MM.1S (cell line): ENCODE measurements at regions not wholly inside any gene's neighbourhood (a gene's known extent, or its start where the extent isn't known, plus 50 kb on each side); places are given as distances from the start of the nearest gene placed in this dataset.
"Not testable (repeated sequence)": the region's sequence is repeated elsewhere in the genome, so short reads cannot be mapped to it uniquely, and the experiment has no call there.

ENCODE experiments used
- DNase-seq: peaks from one replicate; pipeline ENCODE4 v3.0.0-alpha.2; 2015
- H2AFZ ChIP-seq: fragments of 300-600 bp; sonication (generic); 2 replicates; pipeline ENCODE4 v1.6.0; 2016; ENCODE audit warnings: antibody characterized with exemption, low read length
- H3F3A ChIP-seq: fragments of 300-600 bp; sonication (generic); 2 replicates; pipeline ENCODE4 v1.6.1; 2016; ENCODE audit warnings: mild to moderate bottlenecking, antibody characterized with exemption, low read length, moderate library complexity, mixed read lengths; ENCODE audit not compliant: insufficient read depth
- H3K27ac ChIP-seq: fragments of 300-600 bp; sonication (generic); 2 replicates; pipeline ENCODE4 v1.5.1; 2016; ENCODE audit warnings: mild to moderate bottlenecking, low read length
- H3K27me3 ChIP-seq: fragments of 300-600 bp; sonication (generic); replicated peaks from 2 replicates; pipeline ENCODE4 v1.6.0; 2016; ENCODE audit warnings: low read length; ENCODE audit not compliant: insufficient read depth
- H3K36me3 ChIP-seq: fragments of 300-600 bp; sonication (generic); replicated peaks from 2 replicates; pipeline ENCODE4 v1.6.1; 2016; ENCODE audit warnings: mild to moderate bottlenecking, low read length, mixed read lengths; ENCODE audit not compliant: insufficient read depth
- H3K4me1 ChIP-seq: fragments of 300-600 bp; sonication (generic); 2 replicates; pipeline ENCODE4 v1.6.1; 2016; ENCODE audit warnings: low read length, mixed read lengths
- H3K4me2 ChIP-seq: fragments of 300-600 bp; sonication (generic); 2 replicates; pipeline ENCODE4 v1.6.0; 2016; ENCODE audit warnings: low read depth, low read length
- H3K4me3 ChIP-seq: fragments of 300-600 bp; sonication (generic); 2 replicates; pipeline ENCODE4 v1.5.1; 2016; ENCODE audit warnings: low read length, mixed read lengths
- H3K79me2 ChIP-seq: fragments of 300-600 bp; sonication (generic); 2 replicates; pipeline ENCODE4 v1.6.1; 2016; ENCODE audit warnings: mixed run types, low read length, mixed read lengths
- H3K9ac ChIP-seq: fragments of 300-600 bp; sonication (generic); 2 replicates; pipeline ENCODE4 v1.6.1; 2016; ENCODE audit warnings: low read length, mixed read lengths
- H3K9me2 ChIP-seq: fragments of 300-600 bp; sonication (generic); replicated peaks from 2 replicates; pipeline ENCODE4 v1.6.1; 2016; ENCODE audit warnings: mild to moderate bottlenecking, low read length, mixed read lengths; ENCODE audit not compliant: insufficient read depth
- H3K9me3 ChIP-seq: fragments of 300-600 bp; sonication (generic); replicated peaks from 2 replicates; pipeline ENCODE4 v1.6.1; 2016; ENCODE audit warnings: mild to moderate bottlenecking, low read length, mixed read lengths; ENCODE audit not compliant: insufficient read depth
- H4K20me1 ChIP-seq: fragments of 300-600 bp; sonication (generic); 2 replicates; pipeline ENCODE4 v1.6.1; 2016; ENCODE audit warnings: mild to moderate bottlenecking, low read length, moderate library complexity, mixed read lengths; ENCODE audit not compliant: insufficient read depth
- TF ChIP-seq, protein P1 (sequence below): fragments of 300-600 bp; sonication (generic); IDR thresholded peaks from 2 replicates; pipeline ENCODE4 v1.5.1; 2016; ENCODE audit warnings: antibody characterized with exemption, low read length, mixed read lengths

DNA sequence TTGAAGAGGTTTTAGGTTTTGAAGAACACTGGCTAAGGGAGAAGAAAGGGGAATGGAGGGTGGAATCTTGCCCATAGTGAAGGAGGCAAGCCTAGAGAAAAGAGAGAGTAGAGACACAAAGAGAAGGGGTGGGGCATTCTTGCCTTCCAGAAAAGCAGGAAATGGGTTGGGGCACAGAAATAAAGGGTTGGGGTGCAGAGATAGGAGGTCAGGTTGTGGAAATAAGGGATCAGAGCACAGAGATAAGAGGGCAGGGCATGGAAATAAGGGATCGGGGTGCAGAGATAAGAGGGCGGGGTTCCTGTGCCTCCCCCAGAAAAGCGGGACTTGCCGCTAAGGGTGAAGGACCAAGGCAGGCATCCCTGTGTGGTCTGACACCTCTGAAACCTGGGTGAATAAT is 69.9 kb downstream of the ALG1L2 start:
- DNase-seq, H3F3A ChIP-seq, H3K9me2 ChIP-seq, H3K9ac ChIP-seq, H3K4me3 ChIP-seq, H4K20me1 ChIP-seq, H3K27ac ChIP-seq, H2AFZ ChIP-seq, H3K79me2 ChIP-seq, H3K36me3 ChIP-seq, H3K9me3 ChIP-seq, H3K4me2 ChIP-seq, H3K4me1 ChIP-seq, H3K27me3 ChIP-seq: not testable (repeated sequence)

DNA sequence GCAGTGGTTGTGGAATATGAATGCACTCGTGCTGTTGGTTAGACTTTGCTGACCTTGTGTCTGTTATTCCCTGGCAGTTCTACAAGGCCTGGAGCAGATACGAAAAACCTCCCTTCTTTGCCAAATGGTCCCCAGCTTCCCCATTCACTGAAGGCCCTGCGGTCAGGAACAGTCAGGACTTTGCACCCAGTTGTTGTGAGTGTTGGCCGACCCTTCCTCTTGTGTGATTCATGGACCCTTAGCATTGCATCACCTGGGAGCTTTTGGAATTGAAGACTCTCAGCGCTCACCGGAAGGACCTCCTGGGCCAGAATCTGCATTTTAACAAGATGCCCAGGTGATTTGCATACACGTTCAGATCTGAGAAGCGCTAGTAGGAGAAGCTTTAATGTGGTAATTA is 71.6 kb downstream of the ALG1L2 start:
- H3K9me2 ChIP-seq, H3K27ac ChIP-seq, H3F3A ChIP-seq, H3K4me3 ChIP-seq, H3K4me1 ChIP-seq, H4K20me1 ChIP-seq, H3K27me3 ChIP-seq, H3K4me2 ChIP-seq, DNase-seq, H3K79me2 ChIP-seq, H3K36me3 ChIP-seq, H3K9ac ChIP-seq, H3K9me3 ChIP-seq, H2AFZ ChIP-seq: not testable (repeated sequence)

DNA sequence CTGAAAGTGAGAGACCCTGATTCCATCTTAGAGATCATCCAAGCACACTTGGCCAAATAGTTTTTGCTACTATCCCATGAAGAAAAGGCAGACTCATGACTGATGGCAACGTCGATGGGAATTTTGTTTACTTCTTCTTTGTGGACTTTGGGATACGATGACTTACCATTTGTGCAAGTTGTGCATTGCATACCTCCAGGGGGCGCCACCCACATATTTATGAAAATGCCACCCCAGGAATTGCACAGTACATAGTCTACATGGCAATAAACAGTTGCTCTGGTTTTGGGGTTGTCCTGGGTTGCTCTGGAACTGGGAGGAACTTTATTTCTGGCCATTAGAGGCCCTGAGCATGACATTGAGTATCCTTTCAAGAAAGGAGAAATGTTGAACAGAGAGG is 73.8 kb downstream of the ALG1L2 start:
- not testable (repeated sequence) for H3K4me3 ChIP-seq, H3K79me2 ChIP-seq, H3K4me2 ChIP-seq, H3K9me2 ChIP-seq, H3K9ac ChIP-seq, H3F3A ChIP-seq, H3K4me1 ChIP-seq, H4K20me1 ChIP-seq, H3K27me3 ChIP-seq, H3K36me3 ChIP-seq, H3K9me3 ChIP-seq, H2AFZ ChIP-seq, H3K27ac ChIP-seq
- peak; percentile 6 for DNase-seq
- TF ChIP-seq, protein P1, sequence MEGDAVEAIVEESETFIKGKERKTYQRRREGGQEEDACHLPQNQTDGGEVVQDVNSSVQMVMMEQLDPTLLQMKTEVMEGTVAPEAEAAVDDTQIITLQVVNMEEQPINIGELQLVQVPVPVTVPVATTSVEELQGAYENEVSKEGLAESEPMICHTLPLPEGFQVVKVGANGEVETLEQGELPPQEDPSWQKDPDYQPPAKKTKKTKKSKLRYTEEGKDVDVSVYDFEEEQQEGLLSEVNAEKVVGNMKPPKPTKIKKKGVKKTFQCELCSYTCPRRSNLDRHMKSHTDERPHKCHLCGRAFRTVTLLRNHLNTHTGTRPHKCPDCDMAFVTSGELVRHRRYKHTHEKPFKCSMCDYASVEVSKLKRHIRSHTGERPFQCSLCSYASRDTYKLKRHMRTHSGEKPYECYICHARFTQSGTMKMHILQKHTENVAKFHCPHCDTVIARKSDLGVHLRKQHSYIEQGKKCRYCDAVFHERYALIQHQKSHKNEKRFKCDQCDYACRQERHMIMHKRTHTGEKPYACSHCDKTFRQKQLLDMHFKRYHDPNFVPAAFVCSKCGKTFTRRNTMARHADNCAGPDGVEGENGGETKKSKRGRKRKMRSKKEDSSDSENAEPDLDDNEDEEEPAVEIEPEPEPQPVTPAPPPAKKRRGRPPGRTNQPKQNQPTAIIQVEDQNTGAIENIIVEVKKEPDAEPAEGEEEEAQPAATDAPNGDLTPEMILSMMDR = peak; percentile 20

DNA sequence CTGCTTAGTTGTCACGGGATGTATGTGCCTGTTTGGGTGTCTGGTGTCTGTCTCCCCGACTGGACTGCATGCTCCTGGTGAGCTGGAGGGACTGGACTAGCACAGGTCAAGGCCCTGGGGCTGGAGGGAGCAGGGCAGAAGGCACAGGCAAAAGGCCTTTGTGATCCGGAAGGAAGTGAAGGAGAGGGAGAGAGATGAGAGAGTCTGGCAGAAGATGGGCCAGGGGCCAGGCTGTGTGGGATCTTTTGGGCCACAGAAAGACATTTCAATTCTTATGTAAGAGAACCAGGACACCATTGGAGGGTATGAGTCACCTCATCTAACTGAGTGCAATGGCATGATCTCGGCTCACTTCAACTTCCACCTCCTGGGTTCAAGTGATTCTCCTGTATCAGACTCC is 85.2 kb downstream of the ALG1L2 start:
- H3K9me2 ChIP-seq, H3K4me2 ChIP-seq, H3K9ac ChIP-seq, H4K20me1 ChIP-seq, H3K36me3 ChIP-seq, H2AFZ ChIP-seq, H3K27ac ChIP-seq, H3K4me3 ChIP-seq, H3K4me1 ChIP-seq, DNase-seq, H3K79me2 ChIP-seq, H3K9me3 ChIP-seq, H3F3A ChIP-seq, H3K27me3 ChIP-seq: not testable (repeated sequence)

DNA sequence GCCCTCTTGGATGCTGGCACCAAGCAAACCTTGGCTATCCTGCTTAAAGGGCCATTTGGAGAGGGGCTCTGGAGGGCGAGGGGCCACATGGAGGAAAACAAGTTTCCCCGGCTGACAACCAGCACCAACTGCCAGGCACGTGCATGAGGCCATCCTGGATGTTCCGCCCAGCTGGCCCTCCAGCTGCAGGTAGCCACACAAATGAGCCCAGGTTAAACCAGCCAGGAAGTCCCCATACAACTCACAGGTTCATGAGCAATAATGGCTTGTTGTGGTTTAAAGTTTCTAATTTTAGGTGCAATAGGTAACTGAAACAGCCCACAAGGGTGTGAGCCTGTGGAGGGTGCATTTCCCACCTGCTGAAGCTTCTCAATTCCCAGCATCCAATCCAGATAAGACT is 93.6 kb downstream of the ALG1L2 start:
- peak overlapping the region; percentile 75; the same call in 1 of the 2 replicates for H3K27ac ChIP-seq
- not testable (repeated sequence) for H3K79me2 ChIP-seq, H2AFZ ChIP-seq, H3K36me3 ChIP-seq, H3K4me2 ChIP-seq, H3K4me3 ChIP-seq, H3K9ac ChIP-seq, H3K27me3 ChIP-seq, H3K9me3 ChIP-seq, H4K20me1 ChIP-seq, H3K9me2 ChIP-seq
- H3F3A ChIP-seq = peaks cover 21% of the 10 kb centered on the region
- peaks cover 12% of the 10 kb centered on the region for H3K4me1 ChIP-seq
- peak; percentile 90 for DNase-seq

DNA sequence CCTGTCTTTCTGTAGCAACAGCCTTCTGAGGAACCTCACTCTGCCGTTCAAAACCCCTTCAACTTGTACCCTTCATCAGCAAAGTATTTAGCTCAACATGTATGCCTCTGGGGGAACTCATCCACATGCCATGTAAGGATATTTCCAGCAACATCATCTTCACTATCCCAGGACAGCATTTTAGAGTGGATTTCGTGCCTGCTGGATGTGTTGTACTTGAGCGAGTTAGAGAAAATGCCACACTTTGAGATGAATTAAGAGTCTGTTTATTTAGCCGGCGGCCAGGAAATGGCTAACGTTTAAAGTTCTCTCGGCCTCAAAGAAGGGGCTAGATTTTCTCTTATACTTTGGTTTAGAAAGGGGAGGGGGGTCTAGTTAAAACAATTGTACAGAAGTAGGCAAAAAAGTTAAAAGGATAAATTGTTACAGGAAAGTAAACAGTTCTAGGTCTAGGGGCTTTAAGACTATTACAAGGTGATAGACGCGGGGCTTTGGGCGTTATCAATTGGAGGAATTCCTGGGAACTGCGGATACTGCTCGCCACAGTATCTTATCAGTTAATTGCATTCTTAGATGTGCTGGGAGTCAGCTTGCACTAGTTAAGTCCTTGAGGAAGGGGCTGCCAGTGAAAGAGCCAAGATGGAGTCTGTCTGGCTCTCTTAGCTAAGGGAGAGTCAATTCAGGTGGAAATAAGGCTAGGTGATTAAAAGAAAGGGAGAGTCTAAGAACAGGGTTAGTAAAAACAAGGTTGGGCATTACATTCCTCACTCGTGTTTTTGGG is 95.0 kb downstream of the ALG1L2 start:
- not testable (repeated sequence) for H4K20me1 ChIP-seq, H3K9me3 ChIP-seq, H3K9me2 ChIP-seq, H3K9ac ChIP-seq, H3K36me3 ChIP-seq, H3K79me2 ChIP-seq, DNase-seq, H3K4me2 ChIP-seq, H3K27ac ChIP-seq, H3K4me3 ChIP-seq, H3K27me3 ChIP-seq, H2AFZ ChIP-seq
- peaks cover 12% of the 10 kb centered on the region for H3K4me1 ChIP-seq
- peaks cover 24% of the 10 kb centered on the region for H3F3A ChIP-seq

DNA sequence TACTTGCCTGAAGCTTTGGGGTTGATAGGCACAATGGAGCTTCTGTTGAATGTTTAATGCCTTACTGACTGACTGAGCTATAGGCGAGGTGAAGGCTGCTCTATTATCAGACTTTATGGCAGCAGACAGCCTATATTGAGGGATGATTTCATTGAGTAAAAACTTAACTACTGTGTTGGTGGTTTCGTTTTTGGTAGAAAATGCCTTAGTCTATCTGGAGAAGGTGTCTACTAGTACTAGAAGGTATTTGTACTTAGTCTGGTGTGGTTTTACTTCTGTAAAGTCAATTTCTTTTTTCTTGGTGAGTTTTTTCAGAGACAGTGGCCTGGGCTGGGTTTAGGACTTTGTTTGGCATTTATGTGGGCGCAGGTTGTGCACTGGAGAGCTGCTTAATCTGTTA is 97.2 kb downstream of the ALG1L2 start:
- not testable (repeated sequence) for H3K27me3 ChIP-seq, H4K20me1 ChIP-seq

More for the DNA sequence above, 97.2 kb downstream of the ALG1L2 start:
- H3K9me2 ChIP-seq, H3K36me3 ChIP-seq, H2AFZ ChIP-seq, H3K9me3 ChIP-seq: not testable (repeated sequence)
- peak overlapping the region; percentile 85 for H3K9ac ChIP-seq
- H3K4me1 ChIP-seq = peaks cover 12% of the 10 kb centered on the region
- peak; percentile 74 for DNase-seq
- peaks cover 11% of the 10 kb centered on the region for H3K79me2 ChIP-seq
- H3K4me2 ChIP-seq = peak overlapping the region; percentile 87; the same call in 1 of the 2 replicates
- peak overlapping the region; percentile 65; the same call in 1 of the 2 replicates for H3K4me3 ChIP-seq
- peaks cover 24% of the 10 kb centered on the region for H3F3A ChIP-seq
- H3K27ac ChIP-seq = peak overlapping the region; percentile 94
